Spleen (tissue), 11 donors: ENCODE measurements at regions not wholly inside any gene's neighbourhood (a gene's known extent, or its start where the extent isn't known, plus 50 kb on each side); places are given as distances from the start of the nearest gene placed in this dataset.
"Not testable (repeated sequence)": the region's sequence is repeated elsewhere in the genome, so short reads cannot be mapped to it uniquely, and the experiment has no call there.

ENCODE experiments used
- DNase-seq: peaks from one replicate; pipeline ENCODE4 v3.0.0-alpha.2; 2020
- H3K27ac ChIP-seq, 8 donors: fragments of 200-600 bp; sonication (generic) in 7 of 8; 1 replicate in 4 of 8; 2 replicates in 4 of 8; pipeline versions ENCODE4 v1.5.0 to v1.8.0; 2016 to 2021; ENCODE audit warnings: inconsistent platforms in 4 of 8, mild to moderate bottlenecking in 4 of 8, moderate library complexity in 1 of 8
- H3K27me3 ChIP-seq, 7 donors: fragments of 200-600 bp; sonication (generic) in 6 of 7; replicated peaks in 1 of 7; 1 replicate in 4 of 7; 2 replicates in 3 of 7; pipeline versions ENCODE4 v1.5.0 to v1.8.0; 2016 to 2021; ENCODE audit warnings: inconsistent platforms in 3 of 7, mild to moderate bottlenecking in 1 of 7
- H3K36me3 ChIP-seq, 6 donors: fragments of 200-600 bp; sonication (generic) in 5 of 6; 1 replicate in 4 of 6; 2 replicates in 2 of 6; pipeline versions ENCODE4 v1.5.0 to v1.8.0; 2016 to 2021; ENCODE audit warnings: inconsistent platforms in 2 of 6
- H3K4me1 ChIP-seq, 6 donors: fragments of 200-600 bp; sonication (generic) in 5 of 6; 1 replicate in 3 of 6; 2 replicates in 3 of 6; pipeline versions ENCODE4 v1.5.0 to v1.8.0; 2016 to 2021; ENCODE audit warnings: inconsistent platforms in 3 of 6
- H3K4me3 ChIP-seq, 8 donors: fragments of 200-600 bp; sonication (generic) in 7 of 8; 1 replicate in 4 of 8; 2 replicates in 4 of 8; pipeline versions ENCODE4 v1.5.0 to v1.8.0; 2016 to 2021; ENCODE audit warnings: inconsistent platforms in 4 of 8, mild to moderate bottlenecking in 4 of 8, moderate library complexity in 2 of 8
- H3K9me3 ChIP-seq, 8 donors: fragments of 200-600 bp; sonication (generic) in 7 of 8; 1 replicate in 4 of 8; 2 replicates in 4 of 8; pipeline versions ENCODE4 v1.5.0 to v1.8.0; 2016 to 2021; ENCODE audit warnings: inconsistent platforms in 4 of 8
- WGBS, 5 donors: extraction: QIAGEN DNeasy Blood & Tissue Kit in 3 of 5; methylation state at CpG; one replicate each; pipeline versions ENCODE4 v1.1.5 to v1.1.7; 2013 to 2018; 5-methylcytosine and 5-hydroxymethylcytosine counted together
- intact Hi-C: fragments of 100-400 bp; cut with DNase I; formaldehyde crosslinking; loops from one replicate; pipeline ENCODE4 v1.15.0; 2023; ENCODE audit warnings: low total_unique reads
- donor health status: healthy with polysubstance abuse.
- donor health status: DM: no; HTN: no; CAD: no; lungs with moderate emphysema.
- donor health status: DM: no; HTN: no; CAD: no.
- donor health status: Bipolar disorder and iron deficiency.
- donor health status: healthy.
- donor health status: DM: no; HTN: no; CAD: no.
- donor health status: DM: yes; HTN: yes; CAD: no.

- H3K9me3 ChIP-seq, H3K27me3 ChIP-seq, intact Hi-C loops, H3K36me3 ChIP-seq, H3K27ac ChIP-seq, DNase-seq, H3K4me3 ChIP-seq, H3K4me1 ChIP-seq: not testable (repeated sequence)
- WGBS, 5 donors = 50 to 69% (median 62%) methylated on average over 14 to 20 of the region's 20 CpGs
Measured at GRCh38 chr9:65566018-65566417, 109.7 kb upstream of the ZNG1E start.

- H3K9me3 ChIP-seq, H3K27ac ChIP-seq, intact Hi-C loops, H3K36me3 ChIP-seq, H3K27me3 ChIP-seq, DNase-seq, H3K4me1 ChIP-seq, H3K4me3 ChIP-seq: not testable (repeated sequence)
- WGBS, 5 donors = 50 to 67% (median 62%) methylated on average over 1 to 5 of the region's 15 CpGs; no CpG with 5 or more reads in 1 of the 5 donors
Measured at GRCh38 chr9:65519018-65519417, 156.7 kb upstream of the ZNG1E start.

- H3K36me3 ChIP-seq, DNase-seq, H3K27ac ChIP-seq, H3K9me3 ChIP-seq, H3K4me1 ChIP-seq, H3K27me3 ChIP-seq, H3K4me3 ChIP-seq, intact Hi-C loops: not testable (repeated sequence)
- 86 to 95% (median 91%) methylated on average over 12 of the region's 12 CpGs for WGBS, 5 donors
Measured at GRCh38 chr9:65514465-65514864, 161.3 kb upstream of the ZNG1E start.

- H3K4me3 ChIP-seq, H3K4me1 ChIP-seq, H3K27me3 ChIP-seq, DNase-seq, H3K36me3 ChIP-seq, intact Hi-C loops, H3K9me3 ChIP-seq, H3K27ac ChIP-seq: not testable (repeated sequence)
Measured at GRCh38 chr9:65507897-65508296, 167.8 kb upstream of the ZNG1E start.

- H3K27ac ChIP-seq, H3K36me3 ChIP-seq, H3K27me3 ChIP-seq, intact Hi-C loops, DNase-seq, H3K4me3 ChIP-seq, H3K4me1 ChIP-seq, H3K9me3 ChIP-seq: not testable (repeated sequence)
- WGBS, 5 donors = 80 to 90% (median 85%) methylated on average over 4 to 6 of the region's 7 CpGs
Measured at GRCh38 chr9:65504686-65505085, 171.0 kb upstream of the ZNG1E start.

GRCh38 chr9:65503696-65504095 is 172.0 kb upstream of the ZNG1E start:
- intact Hi-C loops, DNase-seq, H3K27ac ChIP-seq, H3K9me3 ChIP-seq, H3K36me3 ChIP-seq, H3K4me3 ChIP-seq, H3K27me3 ChIP-seq, H3K4me1 ChIP-seq: not testable (repeated sequence)
- 90 to 96% (median 93%) methylated on average over 13 to 15 of the region's 16 CpGs for WGBS, 5 donors

GRCh38 chr9:65482890-65483289 is 192.8 kb upstream of the ZNG1E start:
- intact Hi-C loops, DNase-seq, H3K27ac ChIP-seq, H3K36me3 ChIP-seq, H3K4me3 ChIP-seq, H3K4me1 ChIP-seq, H3K27me3 ChIP-seq: not testable (repeated sequence)
- WGBS, 5 donors = 80 to 87% (median 82%) methylated on average over 13 of the region's 13 CpGs
- H3K9me3 ChIP-seq = peaks cover 0 to 33% (median 11%) of the 10 kb centered on the region in 8 donors

- peaks cover 0 to 37% (median 11%) of the 10 kb centered on the region in 8 donors for H3K9me3 ChIP-seq
- H3K4me1 ChIP-seq, intact Hi-C loops, H3K27me3 ChIP-seq, H3K27ac ChIP-seq, DNase-seq, H3K4me3 ChIP-seq, H3K36me3 ChIP-seq: not testable (repeated sequence)
- 81 to 89% (median 85%) methylated on average over 10 of the region's 10 CpGs for WGBS, 5 donors
Measured at GRCh38 chr9:65481291-65481690, 194.4 kb upstream of the ZNG1E start.

- H3K27me3 ChIP-seq, intact Hi-C loops, H3K4me1 ChIP-seq, H3K4me3 ChIP-seq, H3K36me3 ChIP-seq, H3K27ac ChIP-seq, DNase-seq: not testable (repeated sequence)
- peaks cover 0 to 44% (median 5%) of the 10 kb centered on the region in 8 donors for H3K9me3 ChIP-seq
- 59 to 87% (median 84%) methylated on average over 4 to 7 of the region's 7 CpGs for WGBS, 5 donors
Measured at GRCh38 chr9:65474891-65475290, 189.9 kb upstream of the FOXD4L5 start.

GRCh38 chr9:65473059-65473822 is 188.2 kb upstream of the FOXD4L5 start:
- intact Hi-C loops, H3K4me3 ChIP-seq, H3K27me3 ChIP-seq, DNase-seq, H3K4me1 ChIP-seq, H3K27ac ChIP-seq, H3K36me3 ChIP-seq: not testable (repeated sequence)
- WGBS, 5 donors = 45 to 65% (median 50%) methylated on average over 10 of the region's 10 CpGs
- peaks cover 0 to 52% (median 8%) of the 10 kb centered on the region in 8 donors for H3K9me3 ChIP-seq

- H3K9me3 ChIP-seq = peaks cover 0 to 57% (median 17%) of the 10 kb centered on the region in 8 donors
- 80 to 87% (median 83%) methylated on average over 3 to 7 of the region's 7 CpGs for WGBS, 5 donors
- DNase-seq, H3K27ac ChIP-seq, intact Hi-C loops, H3K36me3 ChIP-seq, H3K4me3 ChIP-seq, H3K27me3 ChIP-seq, H3K4me1 ChIP-seq: not testable (repeated sequence)
Measured at GRCh38 chr9:65471106-65471505, 186.1 kb upstream of the FOXD4L5 start.
